SK-N-MC (cell line): ENCODE measurements at regions not wholly inside any gene's neighbourhood (a gene's known extent, or its start where the extent isn't known, plus 50 kb on each side); places are given as distances from the start of the nearest gene placed in this dataset.

ENCODE experiments used
- DNase-seq: peaks from one replicate; pipeline ENCODE4 v3.0.0-alpha.2; 2011; ENCODE audit warnings: low read depth, low spot score
- H3K27ac ChIP-seq: fragments of 200-600 bp; sonication (generic); 2 replicates; pipeline ENCODE4 v1.5.1; 2016; ENCODE audit warnings: mixed run types
- H3K36me3 ChIP-seq: fragments of 200-600 bp; sonication (generic); 2 replicates; pipeline ENCODE4 v1.6.1; 2017; ENCODE audit warnings: antibody characterized with exemption, low read length, mixed read lengths; ENCODE audit not compliant: insufficient read depth
- H3K4me3 ChIP-seq: fragments of 200-600 bp; sonication (generic); 2 replicates; pipeline ENCODE4 v1.5.1; 2016
- H3K9ac ChIP-seq: fragments of 200-600 bp; sonication (generic); 2 replicates; pipeline ENCODE4 v1.8.0; 2017; ENCODE audit warnings: mixed run types, mixed read lengths; ENCODE audit not compliant: insufficient read length
- H3K9me3 ChIP-seq: fragments of 200-600 bp; sonication (generic); 2 replicates; pipeline ENCODE4 v1.6.1; 2017; ENCODE audit warnings: low read depth, mild to moderate bottlenecking, antibody characterized with exemption, low read length, moderate library complexity, mixed read lengths
- EZH2 ChIP-seq: fragments of 200-600 bp; sonication (generic); IDR thresholded peaks from one replicate; pipeline ENCODE4 v1.6.1; 2017; ENCODE audit warnings: antibody characterized with exemption
- FOXP2 ChIP-seq: optimal IDR thresholded peaks from 2 replicates; pipeline ENCODE3; 2011; ENCODE audit warnings: mild to moderate bottlenecking, moderate library complexity; ENCODE audit not compliant: insufficient read depth; ENCODE audit errors: extremely low read length, control extremely low read depth
- POLR2AphosphoS5 ChIP-seq: IDR thresholded peaks from 2 replicates; pipeline ENCODE4 v1.6.1; 2012; ENCODE audit warnings: mild to moderate bottlenecking, low read depth, low read length, borderline replicate concordance

GRCh38 chr4:188408244-188409030, 269.2 kb downstream of the TRIML1 start:
- no peak overlapping the region for H3K9ac ChIP-seq
- no peaks in the 10 kb centered on the region for H3K9me3 ChIP-seq
- no peaks in the 10 kb centered on the region for H3K36me3 ChIP-seq
- DNase-seq: no peak
- H3K4me3 ChIP-seq: no peak overlapping the region
- no peak for TF ChIP-seq POLR2AphosphoS5
- no peak for TF ChIP-seq FOXP2
- TF ChIP-seq EZH2: no peak
- H3K27ac ChIP-seq: no peak overlapping the region

GRCh38 chr4:188409851-188410250, 270.6 kb downstream of the TRIML1 start:
- DNase-seq: no peak
- H3K36me3 ChIP-seq: no peaks in the 10 kb centered on the region
- H3K4me3 ChIP-seq: no peak overlapping the region
- H3K9me3 ChIP-seq: no peaks in the 10 kb centered on the region
- TF ChIP-seq POLR2AphosphoS5 (no peak), EZH2 (no peak), FOXP2 (no peak)
- H3K9ac ChIP-seq: no peak overlapping the region
- H3K27ac ChIP-seq: no peak overlapping the region

- Histone ChIP-seq H3K9me3 (no peaks in the 10 kb centered on the region), H3K27ac (no peak overlapping the region), H3K9ac (no peak overlapping the region), H3K36me3 (no peaks in the 10 kb centered on the region), H3K4me3 (no peak overlapping the region)
- TF ChIP-seq FOXP2 (no peak), POLR2AphosphoS5 (no peak), EZH2 (no peak)
- DNase-seq: no peak
These were observed 272.6 kb downstream of the TRIML1 start for GRCh38 chr4:188411805-188412204.

- Histone ChIP-seq H3K36me3 (no peaks in the 10 kb centered on the region), H3K9me3 (no peaks in the 10 kb centered on the region), H3K4me3 (no peak overlapping the region), H3K9ac (no peak overlapping the region), H3K27ac (no peak overlapping the region)
- DNase-seq: no peak
- TF ChIP-seq POLR2AphosphoS5 (no peak), FOXP2 (no peak), EZH2 (no peak)
These were observed 273.3 kb downstream of the TRIML1 start for GRCh38 chr4:188412499-188412898.

- H3K9me3 ChIP-seq: no peaks in the 10 kb centered on the region
- no peak for TF ChIP-seq EZH2
- TF ChIP-seq POLR2AphosphoS5: no peak
- no peak for TF ChIP-seq FOXP2
These were observed 275.2 kb downstream of the TRIML1 start for GRCh38 chr4:188414441-188414840.

GRCh38 chr4:188417181-188417580, 277.9 kb downstream of the TRIML1 start:
- H3K4me3 ChIP-seq: no peak overlapping the region
- H3K9ac ChIP-seq: no peak overlapping the region
- no peaks in the 10 kb centered on the region for H3K36me3 ChIP-seq
- H3K27ac ChIP-seq: no peak overlapping the region
- H3K9me3 ChIP-seq: no peaks in the 10 kb centered on the region
- DNase-seq: no peak
- TF ChIP-seq POLR2AphosphoS5 (no peak), FOXP2 (no peak), EZH2 (no peak)

More at GRCh38 chr4:188414441-188414840, 275.2 kb downstream of the TRIML1 start:
- no peak for DNase-seq
- no peaks in the 10 kb centered on the region for H3K36me3 ChIP-seq
- no peak overlapping the region for H3K27ac ChIP-seq
- no peak overlapping the region for H3K4me3 ChIP-seq
- no peak overlapping the region for H3K9ac ChIP-seq

- H3K9me3 ChIP-seq: no peaks in the 10 kb centered on the region
- DNase-seq: no peak
- TF ChIP-seq FOXP2 (no peak), POLR2AphosphoS5 (no peak), EZH2 (no peak)
- H3K27ac ChIP-seq: no peak overlapping the region
- H3K36me3 ChIP-seq: no peaks in the 10 kb centered on the region
- H3K4me3 ChIP-seq: no peak overlapping the region
- no peak overlapping the region for H3K9ac ChIP-seq
These were observed 283.8 kb downstream of the TRIML1 start for GRCh38 chr4:188423039-188423438.

- Histone ChIP-seq H3K9ac (peak overlapping the region; percentile 18), H3K4me3 (peak overlapping the region; percentile 37), H3K9me3 (no peaks in the 10 kb centered on the region), H3K27ac (no peak overlapping the region), H3K36me3 (no peaks in the 10 kb centered on the region)
- no peak for TF ChIP-seq FOXP2
- TF ChIP-seq POLR2AphosphoS5: no peak
- TF ChIP-seq EZH2: no peak
- no peak for DNase-seq
These were observed 289.7 kb downstream of the TRIML1 start for GRCh38 chr4:188428935-188429334.

GRCh38 chr4:188429965-188430364, 290.7 kb downstream of the TRIML1 start:
- no peak for DNase-seq
- TF ChIP-seq EZH2 (no peak), POLR2AphosphoS5 (no peak), FOXP2 (no peak)

More at GRCh38 chr4:188429965-188430364, 290.7 kb downstream of the TRIML1 start:
- H3K4me3 ChIP-seq: no peak overlapping the region
- no peak overlapping the region for H3K27ac ChIP-seq
- H3K9me3 ChIP-seq: no peaks in the 10 kb centered on the region
- no peak overlapping the region for H3K9ac ChIP-seq
- no peaks in the 10 kb centered on the region for H3K36me3 ChIP-seq
